IPS DF 4.7 (cell line): ENCODE measurements at regions not wholly inside any gene's neighbourhood (a gene's known extent, or its start where the extent isn't known, plus 50 kb on each side); places are given as distances from the start of the nearest gene placed in this dataset.
"Not testable (repeated sequence)": the region's sequence is repeated elsewhere in the genome, so short reads cannot be mapped to it uniquely, and the experiment has no call there.

Experiments
- DNase-seq: peaks from one replicate; pipeline ENCODE4 v3.0.0-alpha.2; 2013; ENCODE audit warnings: low spot score; ENCODE audit errors: extremely low read depth

GRCh38 chr3:17840651-17841050, 98.2 kb upstream of the TBC1D5 start:
- no peak for DNase-seq

GRCh38 chr3:17840126-17840525, 97.7 kb upstream of the TBC1D5 start:
- no peak for DNase-seq

- no peak for DNase-seq
These were observed 94.5 kb upstream of the TBC1D5 start for GRCh38 chr3:17836919-17837318.

- no peak for DNase-seq
These were observed 93.7 kb upstream of the TBC1D5 start for GRCh38 chr3:17836092-17836491.

- DNase-seq, result no peak
These were observed 91.5 kb upstream of the TBC1D5 start for GRCh38 chr3:17833786-17834559.

GRCh38 chr3:17832016-17832415, 89.6 kb upstream of the TBC1D5 start:
- no peak for DNase-seq

GRCh38 chr3:17831366-17831765, 88.9 kb upstream of the TBC1D5 start:
- DNase-seq, result no peak

- DNase-seq, result no peak
These were observed 88.4 kb upstream of the TBC1D5 start for GRCh38 chr3:17830788-17831187.

- DNase-seq, result no peak
These were observed 86.0 kb upstream of the TBC1D5 start for GRCh38 chr3:17828388-17828787.

GRCh38 chr3:17825298-17825697, 82.9 kb upstream of the TBC1D5 start:
- no peak for DNase-seq

GRCh38 chr3:17823816-17824215, 81.4 kb upstream of the TBC1D5 start:
- no peak for DNase-seq

- DNase-seq, result no peak
These were observed 80.6 kb upstream of the TBC1D5 start for GRCh38 chr3:17823036-17823435.

GRCh38 chr3:17820704-17821103, 78.3 kb upstream of the TBC1D5 start:
- no peak for DNase-seq

GRCh38 chr3:17820275-17820674, 77.8 kb upstream of the TBC1D5 start:
- no peak for DNase-seq

- DNase-seq, result not testable (repeated sequence)
These were observed 75.5 kb upstream of the TBC1D5 start for GRCh38 chr3:17817973-17818372.

GRCh38 chr3:17817545-17817944, 75.1 kb upstream of the TBC1D5 start:
- DNase-seq, result no peak

GRCh38 chr3:17816839-17817238, 74.4 kb upstream of the TBC1D5 start:
- DNase-seq, result not testable (repeated sequence)

- not testable (repeated sequence) for DNase-seq
These were observed 69.9 kb upstream of the TBC1D5 start for GRCh38 chr3:17812328-17812727.

GRCh38 chr3:17811646-17812045, 69.2 kb upstream of the TBC1D5 start:
- no peak for DNase-seq

GRCh38 chr3:17810759-17811158, 68.3 kb upstream of the TBC1D5 start:
- no peak for DNase-seq

GRCh38 chr3:17808994-17809393, 66.6 kb upstream of the TBC1D5 start:
- no peak for DNase-seq

- DNase-seq, result no peak
These were observed 64.4 kb upstream of the TBC1D5 start for GRCh38 chr3:17806876-17807275.

- no peak for DNase-seq
These were observed 63.8 kb upstream of the TBC1D5 start for GRCh38 chr3:17806201-17806600.
